Tibial nerve (tissue), 4 donors: ENCODE measurements at regions not wholly inside any gene's neighbourhood (a gene's known extent, or its start where the extent isn't known, plus 50 kb on each side); places are given as distances from the start of the nearest gene placed in this dataset.

Experiments used
- CTCF ChIP-seq, 5 experiments: fragments of 200-600 bp in 3 of 5; fragments of 450-650 bp in 2 of 5; sonication (generic) in 3 of 5; IDR thresholded peaks; one replicate each; pipeline ENCODE4 v1.5.1; 2016 to 2019; ENCODE audit warnings: antibody characterized with exemption in 5 of 5, mild to moderate bottlenecking in 3 of 5, moderate library complexity in 2 of 5
- EP300 ChIP-seq, 2 donors: sonication (generic); formaldehyde crosslinking; IDR thresholded peaks; one replicate each; pipeline ENCODE4 v1.6.1; 2017; ENCODE audit warnings: antibody characterized with exemption in 2 of 2, mild to moderate bottlenecking in 1 of 2

DNA sequence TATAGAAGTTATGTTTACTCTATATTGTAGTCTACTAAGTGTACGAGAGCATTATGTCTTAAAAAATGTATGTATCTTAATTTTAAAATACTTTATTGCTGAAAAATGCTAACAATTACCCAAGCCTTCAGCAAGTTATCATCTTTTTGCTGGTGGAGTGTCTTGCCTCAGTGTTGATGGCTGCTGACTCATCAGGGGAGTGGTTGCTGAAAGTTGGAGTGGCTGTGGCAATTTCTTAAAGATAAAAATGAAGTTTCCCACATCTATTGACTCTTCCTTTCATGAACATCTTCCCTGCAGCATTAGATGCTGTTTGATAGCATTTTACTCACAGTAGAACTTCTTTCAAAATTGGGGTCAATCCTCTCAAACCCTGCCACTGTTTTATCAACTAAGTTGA, 95.8 kb downstream of the CDC7 start:
- TF ChIP-seq EP300 (IDR thresholded peaks at IDR 0.05) (no peak), CTCF (IDR thresholded peaks at IDR 0.05) (no peak)
